CD14-positive monocyte (primary cell): ENCODE measurements at regions not wholly inside any gene's neighbourhood (a gene's known extent, or its start where the extent isn't known, plus 50 kb on each side); places are given as distances from the start of the nearest gene placed in this dataset.

ENCODE experiments used
- DNase-seq, 3 donors: peaks; one replicate each; pipeline ENCODE4 v3.0.0-alpha.2; 2011 to 2022
- H2AFZ ChIP-seq: 2 replicates; pipeline ENCODE4 v1.6.0; 2012; ENCODE audit warnings: mild to moderate bottlenecking, low read depth, low read length, inconsistent platforms; ENCODE audit not compliant: insufficient read depth, poor library complexity, severe bottlenecking
- H3K27ac ChIP-seq, 2 donors: 1 replicate in 1 of 2; 2 replicates in 1 of 2; pipeline ENCODE4 v1.5.1; 2012 to 2013; ENCODE audit warnings: low read length in 2 of 2, control low read depth in 1 of 2, inconsistent platforms in 1 of 2, low read depth in 1 of 2, mild to moderate bottlenecking in 1 of 2
- H3K27me3 ChIP-seq, 2 donors: one replicate each; pipeline versions ENCODE4 v1.6.0 to v1.6.1; 2011 to 2013; ENCODE audit warnings: low read length in 2 of 2; ENCODE audit not compliant: control insufficient read depth in 2 of 2, insufficient read depth in 2 of 2
- H3K36me3 ChIP-seq, 2 donors: replicated peaks in 1 of 2; 1 replicate in 1 of 2; 2 replicates in 1 of 2; pipeline versions ENCODE4 v1.5.1 to v1.6.1; 2012 to 2013; ENCODE audit warnings: low read length in 2 of 2, control low read depth in 1 of 2, inconsistent platforms in 1 of 2, mild to moderate bottlenecking in 1 of 2; ENCODE audit not compliant: insufficient read depth in 2 of 2, control insufficient read depth in 1 of 2
- H3K4me1 ChIP-seq, 2 donors: 1 replicate in 1 of 2; 2 replicates in 1 of 2; pipeline versions ENCODE4 v1.5.1 to v1.6.1; 2012 to 2013; ENCODE audit warnings: low read length in 2 of 2, control low read depth in 1 of 2, inconsistent platforms in 1 of 2, mild to moderate bottlenecking in 1 of 2, moderate library complexity in 1 of 2; ENCODE audit not compliant: insufficient read depth in 2 of 2, control insufficient read depth in 1 of 2
- H3K4me2 ChIP-seq: replicated peaks from 2 replicates; pipeline ENCODE3; 2012; ENCODE audit warnings: low read length, moderate library complexity, mild to moderate bottlenecking; ENCODE audit not compliant: poor library complexity, severe bottlenecking; ENCODE audit errors: extremely low read depth
- H3K4me3 ChIP-seq, 3 experiments: fragments of 200-600 bp in 1 of 3; sonication (generic) in 1 of 3; replicated peaks in 1 of 3; 1 replicate in 2 of 3; 2 replicates in 1 of 3; pipeline ENCODE4 v1.5.1; 2011 to 2013; ENCODE audit warnings: low read length in 3 of 3, mild to moderate bottlenecking in 3 of 3, control low read depth in 2 of 3, low read depth in 2 of 3, inconsistent platforms in 1 of 3, moderate library complexity in 1 of 3
- H3K79me2 ChIP-seq: 2 replicates; pipeline ENCODE4 v1.6.0; 2012; ENCODE audit warnings: mild to moderate bottlenecking, control low read depth, inconsistent platforms, low read length, moderate library complexity; ENCODE audit not compliant: insufficient read depth
- H3K9ac ChIP-seq: 2 replicates; pipeline ENCODE4 v1.6.0; 2017; ENCODE audit warnings: low read length, mild to moderate bottlenecking; ENCODE audit not compliant: insufficient read depth, poor library complexity, severe bottlenecking
- H3K9me3 ChIP-seq, 2 donors: replicated peaks in 1 of 2; 1 replicate in 1 of 2; 2 replicates in 1 of 2; pipeline versions ENCODE4 v1.5.1 to v1.6.1; 2012 to 2013; ENCODE audit warnings: low read length in 2 of 2, control low read depth in 1 of 2; ENCODE audit not compliant: control insufficient read depth in 1 of 2, insufficient read depth in 1 of 2
- H4K20me1 ChIP-seq: 2 replicates; pipeline ENCODE4 v1.6.0; 2012; ENCODE audit warnings: mild to moderate bottlenecking, low read length, control low read depth, moderate library complexity; ENCODE audit not compliant: insufficient read depth
- H3K27ac Mint-ChIP-seq, 7 donors: one replicate each; pipeline ENCODE4 v1.8.0; 2020; ENCODE audit warnings: mild to moderate bottlenecking in 7 of 7, mixed read lengths in 7 of 7, moderate library complexity in 6 of 7, inconsistent platforms in 2 of 7
- H3K27me3 Mint-ChIP-seq, 3 donors: one replicate each; pipeline ENCODE4 v1.8.0; 2021 to 2022; ENCODE audit warnings: low read depth in 3 of 3, mild to moderate bottlenecking in 3 of 3, mixed read lengths in 3 of 3, moderate library complexity in 3 of 3, inconsistent platforms in 1 of 3
- H3K36me3 Mint-ChIP-seq, 2 donors: one replicate each; pipeline ENCODE4 v1.8.0; 2020; ENCODE audit warnings: mixed read lengths in 2 of 2, inconsistent platforms in 1 of 2, mild to moderate bottlenecking in 1 of 2
- H3K4me1 Mint-ChIP-seq: one replicate; pipeline ENCODE4 v1.8.0; 2020; ENCODE audit warnings: mild to moderate bottlenecking, mixed read lengths
- H3K4me3 Mint-ChIP-seq, 2 donors: one replicate each; pipeline ENCODE4 v1.8.0; 2020; ENCODE audit warnings: mild to moderate bottlenecking in 2 of 2, mixed read lengths in 2 of 2, moderate library complexity in 1 of 2
- H3K9me3 Mint-ChIP-seq, 7 donors: one replicate each; pipeline ENCODE4 v1.8.0; 2020 to 2022; ENCODE audit warnings: mixed read lengths in 7 of 7, mild to moderate bottlenecking in 6 of 7, moderate library complexity in 6 of 7, inconsistent platforms in 2 of 7
- WGBS: methylation state at CpG from one replicate; pipeline ENCODE4 v1.1.5; 2013; ENCODE audit warnings: missing lambda C conversion rate; ENCODE audit not compliant: insufficient coverage; 5-methylcytosine and 5-hydroxymethylcytosine counted together
- intact Hi-C, 2 donors: fragments of 100-400 bp; cut with micrococcal nuclease; formaldehyde crosslinking; loops; one replicate each; pipeline versions ENCODE4 v1.15.0 to v1.15.1; 2023
- TF ChIP-seq, protein P1 (sequence below): fragments of 200-600 bp; IDR thresholded peaks from one replicate; pipeline ENCODE4 v1.8.0; 2022; ENCODE audit warnings: antibody characterized with exemption, mild to moderate bottlenecking

DNA sequence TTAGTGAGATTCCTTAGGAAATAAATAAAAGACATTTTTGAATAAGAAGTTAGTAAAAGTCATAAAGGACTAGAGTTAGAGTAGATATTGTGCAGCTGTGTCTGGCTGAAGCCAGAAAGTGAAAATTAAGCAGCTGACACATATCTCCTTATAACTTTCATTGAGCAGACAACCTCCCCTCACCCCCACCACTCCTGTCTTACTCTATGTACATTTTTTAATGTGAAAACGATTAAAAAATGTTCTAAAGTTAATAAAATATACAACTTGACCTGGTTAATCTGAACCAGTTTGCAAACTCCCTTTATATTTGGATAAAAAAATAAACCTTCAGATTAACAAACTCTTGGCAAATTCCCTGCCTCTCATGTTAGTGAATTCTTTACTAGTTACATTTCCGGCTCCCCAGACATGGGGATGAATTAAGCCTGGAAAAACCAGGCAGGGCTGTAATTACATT, 462.8 kb downstream of the MEIS1 start:
- H3K9ac ChIP-seq: no peak overlapping the region
- H3K27me3 ChIP-seq: no peaks in the 10 kb centered on the region
- Mint-ChIP-seq H3K27ac (no peak overlapping the region), H3K9me3 (peaks cover 0 to 9% (median 2%) of the 10 kb centered on the region in 7 donors), H3K4me1 (no peaks in the 10 kb centered on the region), H3K36me3 (no peaks in the 10 kb centered on the region), H3K4me3 (no peak overlapping the region), H3K27me3 (no peaks in the 10 kb centered on the region)
- no peaks in the 10 kb centered on the region for H3K9me3 ChIP-seq
- no peak overlapping the region for H3K4me2 ChIP-seq
- no peak overlapping the region for H3K4me3 ChIP-seq
- DNase-seq: no peak
- H2AFZ ChIP-seq: no peak overlapping the region
- no peaks in the 10 kb centered on the region for H3K36me3 ChIP-seq
- no peaks in the 10 kb centered on the region for H3K4me1 ChIP-seq
- intact Hi-C loops: no loop called here
- no peak overlapping the region for H3K27ac ChIP-seq
- H4K20me1 ChIP-seq: no peaks in the 10 kb centered on the region
- no peaks in the 10 kb centered on the region for H3K79me2 ChIP-seq
- WGBS: no CpG with 5 or more reads among the region's 2 CpGs
- TF ChIP-seq, protein P1, sequence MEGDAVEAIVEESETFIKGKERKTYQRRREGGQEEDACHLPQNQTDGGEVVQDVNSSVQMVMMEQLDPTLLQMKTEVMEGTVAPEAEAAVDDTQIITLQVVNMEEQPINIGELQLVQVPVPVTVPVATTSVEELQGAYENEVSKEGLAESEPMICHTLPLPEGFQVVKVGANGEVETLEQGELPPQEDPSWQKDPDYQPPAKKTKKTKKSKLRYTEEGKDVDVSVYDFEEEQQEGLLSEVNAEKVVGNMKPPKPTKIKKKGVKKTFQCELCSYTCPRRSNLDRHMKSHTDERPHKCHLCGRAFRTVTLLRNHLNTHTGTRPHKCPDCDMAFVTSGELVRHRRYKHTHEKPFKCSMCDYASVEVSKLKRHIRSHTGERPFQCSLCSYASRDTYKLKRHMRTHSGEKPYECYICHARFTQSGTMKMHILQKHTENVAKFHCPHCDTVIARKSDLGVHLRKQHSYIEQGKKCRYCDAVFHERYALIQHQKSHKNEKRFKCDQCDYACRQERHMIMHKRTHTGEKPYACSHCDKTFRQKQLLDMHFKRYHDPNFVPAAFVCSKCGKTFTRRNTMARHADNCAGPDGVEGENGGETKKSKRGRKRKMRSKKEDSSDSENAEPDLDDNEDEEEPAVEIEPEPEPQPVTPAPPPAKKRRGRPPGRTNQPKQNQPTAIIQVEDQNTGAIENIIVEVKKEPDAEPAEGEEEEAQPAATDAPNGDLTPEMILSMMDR: no peak

DNA sequence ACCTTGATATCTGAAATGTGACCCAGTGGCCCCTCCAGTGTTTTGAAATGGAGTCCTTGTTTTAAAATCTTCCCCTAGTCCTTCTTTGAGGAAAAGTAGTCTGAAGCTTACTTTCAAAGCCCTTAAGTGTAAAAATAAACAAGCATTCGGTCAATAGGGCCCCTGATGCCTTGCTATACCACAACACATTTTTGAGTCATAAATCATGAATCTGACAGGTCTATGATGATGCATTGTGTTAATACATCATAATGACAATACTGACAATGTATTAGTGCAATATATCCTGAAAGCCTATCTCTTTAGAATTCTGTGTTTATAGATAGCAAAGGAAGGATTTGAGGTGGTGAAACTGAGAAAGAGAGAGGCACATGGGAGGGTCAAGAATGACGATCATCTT, 464.2 kb downstream of the MEIS1 start:
- H3K27me3 ChIP-seq: no peaks in the 10 kb centered on the region
- no peak overlapping the region for H3K4me2 ChIP-seq
- peaks cover 0 to 8% (median 3%) of the 10 kb centered on the region in 7 donors for H3K9me3 Mint-ChIP-seq
- intact Hi-C loops: no loop called here
- H2AFZ ChIP-seq: no peak overlapping the region
- H4K20me1 ChIP-seq: no peaks in the 10 kb centered on the region
- WGBS: 100% methylated on average over 1 of the region's 2 CpGs
- DNase-seq: no peak
- no peak overlapping the region for H3K9ac ChIP-seq
- H3K4me3 Mint-ChIP-seq: no peak overlapping the region
- TF ChIP-seq, protein P1: no peak
- no peaks in the 10 kb centered on the region for H3K4me1 ChIP-seq
- no peak overlapping the region for H3K4me3 ChIP-seq
- H3K27ac ChIP-seq: no peak overlapping the region
- H3K36me3 ChIP-seq: no peaks in the 10 kb centered on the region
- no peaks in the 10 kb centered on the region for H3K9me3 ChIP-seq
- no peaks in the 10 kb centered on the region for H3K27me3 Mint-ChIP-seq
- no peaks in the 10 kb centered on the region for H3K4me1 Mint-ChIP-seq
- H3K27ac Mint-ChIP-seq: no peak overlapping the region
- H3K36me3 Mint-ChIP-seq: no peaks in the 10 kb centered on the region
- H3K79me2 ChIP-seq: no peaks in the 10 kb centered on the region
